Embryonic facial prominence (tissue), 1 donor: ENCODE measurements at regions not wholly inside any gene's neighbourhood (a gene's known extent, or its start where the extent isn't known, plus 50 kb on each side); places are given as distances from the start of the nearest gene placed in this dataset.

Experiments
- DNase-seq: peaks from one replicate; pipeline ENCODE4 v3.0.0-alpha.2; 2016; ENCODE audit errors: extremely low spot score

DNA sequence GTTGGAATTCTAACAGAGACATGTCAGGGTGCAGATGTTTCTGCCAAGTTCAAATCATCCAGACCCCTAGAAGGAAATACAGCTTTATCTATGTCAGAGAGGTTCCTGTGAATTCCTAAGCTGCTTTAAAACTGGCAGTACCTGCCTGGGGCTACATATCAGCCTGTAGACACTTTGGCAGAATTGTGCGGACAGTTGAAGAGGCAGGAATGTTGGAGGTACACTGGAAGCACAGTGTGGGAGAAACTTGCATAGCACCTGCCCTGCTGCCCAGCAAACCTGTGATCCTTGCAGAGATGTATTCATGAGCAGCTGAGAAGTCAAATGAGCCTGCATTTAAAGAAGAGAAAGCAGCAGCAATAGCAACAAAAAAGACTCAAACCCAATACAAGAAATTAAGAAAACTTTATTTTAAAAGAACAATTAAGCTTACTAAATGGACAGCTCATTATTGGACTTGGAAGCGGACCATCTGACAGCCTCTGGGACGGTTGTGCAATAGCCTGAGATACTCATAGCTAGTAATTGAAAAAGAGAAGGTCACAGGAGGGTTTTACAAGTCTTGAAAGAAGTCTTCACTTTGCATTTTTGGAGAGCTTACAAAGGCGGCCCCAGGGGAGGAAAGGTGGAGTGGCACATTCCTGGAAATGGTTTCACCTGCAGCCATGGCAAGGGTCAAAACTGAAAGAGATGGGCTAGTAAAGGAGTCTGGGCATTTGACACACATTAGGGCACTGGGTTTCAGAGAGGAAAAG, 280.9 kb upstream of the FLRT2 start:
- DNase-seq: no peak

DNA sequence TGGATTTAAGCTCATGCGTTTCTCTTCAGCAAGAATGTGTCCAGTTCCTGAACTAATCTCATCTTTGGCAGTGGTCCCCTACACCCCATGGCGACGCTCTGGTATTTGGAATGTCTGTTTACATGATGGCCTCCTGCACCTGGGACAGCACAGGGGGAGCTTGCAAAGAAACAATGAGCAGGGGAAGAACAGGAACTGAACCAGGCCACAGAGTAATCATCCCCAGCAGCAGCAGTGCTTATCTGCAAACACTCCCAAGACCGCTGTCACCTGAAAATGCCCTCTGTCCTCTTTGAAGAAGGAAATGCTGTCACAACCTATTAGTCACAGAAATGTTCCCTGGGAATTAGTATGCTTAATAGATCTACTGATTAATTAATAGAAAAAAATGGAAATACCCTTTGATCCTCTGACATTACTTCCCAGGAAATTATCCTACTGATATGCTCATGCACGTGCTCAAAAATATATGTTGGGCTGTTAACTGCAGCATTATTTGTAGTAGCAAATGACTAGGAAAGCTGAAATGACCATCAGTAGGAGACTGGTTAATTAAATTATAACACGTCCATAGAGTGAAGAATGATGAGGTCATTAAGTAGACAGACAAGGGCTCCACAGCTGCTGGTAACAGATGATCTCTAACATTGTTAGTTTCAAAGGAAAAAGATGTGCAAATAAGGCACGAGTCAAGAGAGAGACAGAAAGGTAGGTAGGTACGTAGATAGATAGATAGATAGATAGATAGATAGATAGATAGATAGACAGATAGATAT, 279.3 kb upstream of the FLRT2 start:
- no peak for DNase-seq

DNA sequence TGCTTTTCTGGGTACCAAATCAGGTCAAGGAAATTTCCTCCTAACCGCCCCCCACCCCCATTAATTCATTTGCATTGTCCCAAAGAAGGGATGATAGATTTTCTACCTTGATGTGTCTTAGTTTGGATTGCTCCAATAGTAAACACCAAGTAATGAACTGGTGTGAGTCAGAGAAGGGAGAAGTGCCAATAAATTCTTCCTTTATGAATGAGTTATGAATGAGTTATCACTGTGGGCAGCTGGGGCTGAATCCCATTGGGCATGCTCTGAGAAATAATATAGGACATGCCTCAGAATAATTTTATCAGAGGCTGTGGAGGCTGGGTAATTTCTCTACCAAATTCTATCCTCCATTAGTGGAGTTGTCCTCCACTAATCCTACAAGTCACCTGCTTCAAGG, 277.9 kb upstream of the FLRT2 start:
- DNase-seq: no peak

DNA sequence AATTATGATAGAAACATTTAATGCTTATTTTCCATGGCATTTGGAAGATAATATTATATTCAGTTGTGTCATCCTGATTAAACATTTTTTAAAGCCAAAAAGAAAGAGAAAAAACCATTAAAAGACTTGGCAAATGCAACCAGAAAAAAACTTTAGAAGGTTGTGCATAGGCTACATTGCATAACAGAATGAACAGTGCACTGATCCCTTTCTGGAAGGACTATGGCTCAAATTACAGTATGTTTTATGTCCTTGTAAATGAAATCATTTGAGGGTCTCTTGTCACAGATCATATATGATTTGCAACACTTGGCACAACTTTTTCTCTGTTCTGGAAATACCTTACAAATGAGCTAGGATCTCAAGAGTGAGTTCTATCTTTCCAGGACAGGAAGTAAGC, 275.2 kb upstream of the FLRT2 start:
- DNase-seq: no peak

DNA sequence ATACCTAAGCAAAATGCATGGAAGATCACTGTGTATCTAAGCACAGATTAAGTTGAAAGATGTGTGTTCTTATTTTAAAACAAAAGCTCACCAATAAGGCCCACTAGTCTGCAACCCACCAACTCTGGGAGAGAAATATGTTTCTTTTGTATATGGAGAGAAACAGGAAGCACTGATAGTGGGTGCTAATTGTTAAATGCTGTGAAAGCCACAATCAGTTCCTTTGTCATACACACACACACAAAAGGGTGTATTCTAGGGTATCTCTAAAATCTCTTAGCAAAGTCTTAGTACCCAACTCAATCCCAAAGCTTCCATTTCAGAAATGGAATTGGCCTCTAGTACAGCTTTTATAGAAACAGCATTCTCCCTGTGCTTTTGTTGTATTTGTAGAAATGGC, 272.7 kb upstream of the FLRT2 start:
- DNase-seq: no peak

DNA sequence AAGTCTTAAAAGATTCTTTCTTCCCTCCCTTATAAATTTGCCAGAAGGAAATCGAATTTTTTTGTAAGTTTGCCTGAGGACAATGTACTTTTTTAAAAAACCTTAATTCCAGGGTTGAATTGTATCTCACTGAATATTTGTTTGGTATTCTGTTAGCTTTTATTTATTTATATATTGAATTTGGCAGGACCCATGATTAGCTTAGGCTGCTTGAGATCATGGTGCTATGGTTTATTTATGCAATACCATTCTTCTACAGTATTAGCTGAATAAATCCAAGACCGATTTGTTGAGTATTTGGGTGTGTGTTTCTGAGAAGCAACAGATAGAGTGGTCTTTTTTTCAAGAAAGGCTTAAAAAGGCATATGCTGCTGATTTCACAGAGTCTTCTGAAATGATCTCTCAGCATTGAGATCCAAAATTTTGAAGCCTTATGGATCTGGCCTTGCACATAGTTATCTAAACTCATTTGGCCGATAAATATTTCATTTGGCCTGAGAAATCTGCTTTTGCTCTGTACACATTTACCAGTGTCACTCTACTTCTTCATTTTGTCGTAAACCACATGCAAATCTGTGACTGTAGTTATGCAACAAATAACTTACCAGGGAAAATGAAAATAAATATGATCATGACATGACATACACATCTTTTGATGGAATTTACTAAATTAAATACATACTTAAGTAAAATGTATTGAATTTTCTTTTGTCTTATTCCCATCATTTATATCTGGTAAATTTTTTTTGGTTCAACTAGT, 265.8 kb upstream of the FLRT2 start:
- DNase-seq: no peak

DNA sequence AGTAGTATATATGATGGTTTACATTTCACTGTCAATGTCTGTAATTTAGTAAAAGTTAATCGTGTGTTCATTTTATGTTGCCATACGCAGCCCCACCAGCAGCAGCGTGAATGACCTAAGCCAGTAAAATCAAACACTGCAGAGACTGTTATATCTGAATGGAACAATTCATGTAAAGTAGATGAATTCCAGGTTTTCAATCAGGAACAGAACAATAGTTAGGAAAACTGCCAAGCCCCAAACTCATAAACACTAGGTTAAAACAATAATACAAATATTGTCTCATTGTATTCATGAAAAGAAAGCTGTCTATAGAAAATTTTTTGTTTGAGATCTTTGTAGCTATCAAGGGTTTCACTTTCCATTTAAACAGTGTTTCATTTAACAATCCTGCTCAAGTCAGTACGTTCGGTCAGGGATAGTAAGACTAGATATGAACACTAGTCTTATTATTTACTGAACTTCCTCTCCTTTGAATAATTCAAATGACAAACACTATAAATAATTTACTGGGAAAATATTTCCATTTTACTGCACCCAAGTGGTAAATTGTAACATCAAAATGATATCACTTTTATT, 256.8 kb upstream of the FLRT2 start:
- no peak for DNase-seq

DNA sequence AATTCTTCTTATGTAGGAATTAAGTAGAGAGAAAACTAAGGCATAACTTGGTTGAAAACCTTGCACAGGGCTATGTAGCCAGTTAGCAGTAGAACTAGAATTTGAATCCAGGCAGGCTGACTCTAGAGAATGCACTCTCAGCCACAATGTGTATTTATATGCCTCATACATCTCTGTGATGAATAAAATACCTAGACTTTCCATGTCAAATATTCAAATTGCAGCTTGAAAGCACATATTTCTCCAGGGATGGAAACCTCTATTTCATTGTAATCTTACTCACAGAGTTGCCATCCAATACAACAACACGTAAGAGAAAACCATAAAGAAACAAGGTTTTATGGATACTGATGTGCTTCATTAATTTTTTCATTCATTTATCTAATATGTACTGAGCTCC, 256.0 kb upstream of the FLRT2 start:
- DNase-seq: no peak

DNA sequence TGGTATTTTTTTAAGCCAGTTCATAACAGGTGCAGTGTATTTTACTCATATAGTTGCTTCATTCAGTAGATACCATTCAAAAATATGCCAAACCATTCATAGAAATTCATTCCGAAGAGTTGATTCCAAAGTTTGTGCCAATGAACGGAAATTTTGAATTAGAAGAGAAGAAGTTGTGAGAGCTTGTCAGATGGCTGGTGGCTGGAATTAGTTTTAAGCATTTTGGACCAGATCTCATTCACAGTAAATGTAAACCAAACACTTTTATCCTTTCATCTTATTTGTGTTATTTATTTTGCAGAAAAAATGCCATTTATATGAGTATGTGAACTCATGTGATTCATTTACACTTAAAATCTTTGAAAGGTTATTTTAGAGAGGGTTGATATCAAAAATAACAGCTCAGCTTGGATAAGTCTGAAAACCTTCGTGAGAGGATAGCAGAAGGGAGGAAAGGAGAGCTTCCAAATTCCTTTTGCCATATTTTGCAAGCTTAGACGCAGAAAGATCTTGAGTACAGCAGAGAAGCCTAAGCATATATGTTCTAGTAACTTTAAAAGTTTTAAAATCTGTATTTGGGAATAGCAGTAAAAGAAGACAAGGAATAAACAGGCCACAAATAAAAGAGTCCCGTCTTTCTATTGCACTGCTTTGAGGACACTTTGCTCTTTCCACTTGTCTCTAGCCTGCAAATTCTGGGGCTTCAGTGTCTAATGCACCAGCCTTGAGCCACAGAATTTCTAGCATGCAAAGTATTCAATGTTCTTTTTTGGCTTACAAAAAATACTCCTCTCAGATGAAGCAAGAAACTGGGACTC, 253.6 kb upstream of the FLRT2 start:
- DNase-seq: no peak

DNA sequence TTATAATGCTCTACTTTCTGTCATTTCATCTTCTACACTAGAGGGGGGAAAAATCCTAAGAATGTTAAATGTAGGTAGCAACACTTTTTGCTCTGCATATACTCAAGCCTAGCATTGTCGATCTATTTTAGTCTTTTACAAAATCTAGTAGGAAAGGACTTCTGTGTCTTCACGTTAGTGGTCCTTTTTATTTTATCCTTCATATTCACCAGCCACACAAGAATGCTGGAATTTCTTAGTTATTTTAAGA, 253.0 kb upstream of the FLRT2 start:
- no peak for DNase-seq

DNA sequence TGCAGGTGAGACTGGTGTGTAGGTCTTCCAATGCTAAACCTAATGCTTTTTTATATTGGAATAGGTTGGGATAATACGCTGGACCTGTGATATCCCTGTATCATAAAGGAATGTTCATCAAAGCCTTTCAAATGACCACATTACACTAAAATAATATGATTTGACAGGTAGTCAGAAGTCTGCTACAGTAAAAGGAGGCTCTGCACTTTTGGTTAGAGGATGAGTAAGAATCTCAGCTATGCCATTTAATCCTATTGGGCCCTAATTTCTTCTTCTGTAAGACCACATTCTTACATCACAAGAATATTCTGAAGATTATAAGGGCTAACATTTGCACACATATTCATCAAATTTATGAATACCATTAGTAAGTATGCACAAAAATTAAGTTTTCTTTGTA, 250.5 kb upstream of the FLRT2 start:
- DNase-seq: no peak

DNA sequence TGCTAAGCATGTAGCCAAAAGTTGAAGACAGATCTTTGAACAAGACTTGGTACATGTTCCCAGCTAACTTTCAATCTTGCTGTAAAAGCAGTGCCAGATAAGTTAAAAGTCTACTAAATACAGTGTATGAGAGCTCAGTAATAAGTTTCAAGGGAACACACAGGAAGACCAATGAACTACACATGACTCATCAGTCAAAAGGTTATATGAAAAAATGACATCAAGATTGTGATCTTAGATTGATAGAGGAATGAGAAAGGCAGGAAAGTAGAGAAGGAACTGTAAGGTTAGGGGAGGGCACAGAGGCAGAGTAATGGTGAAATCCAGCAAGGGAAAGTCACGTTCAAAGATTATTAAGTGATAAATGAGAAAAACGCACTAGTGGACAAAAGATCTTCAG, 249.9 kb upstream of the FLRT2 start:
- DNase-seq: no peak

DNA sequence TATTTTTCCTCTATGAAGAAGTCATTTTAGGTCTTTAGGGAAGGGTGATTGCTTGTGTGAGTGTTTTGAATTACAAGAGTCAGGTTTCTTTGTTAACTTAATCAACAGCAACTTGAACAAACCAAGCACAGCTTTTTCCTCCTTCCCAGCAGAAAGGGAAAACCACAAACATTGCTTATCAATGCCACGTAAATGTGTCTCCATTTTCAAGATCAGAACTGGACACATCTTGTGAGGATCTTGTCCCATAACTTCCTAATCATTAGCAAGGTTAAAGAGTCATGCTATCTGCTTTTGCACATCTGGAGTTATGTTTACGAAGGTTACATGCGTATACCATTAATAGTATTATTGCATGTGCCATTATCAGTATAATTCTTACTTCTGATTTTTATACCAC, 248.0 kb upstream of the FLRT2 start:
- DNase-seq: no peak

DNA sequence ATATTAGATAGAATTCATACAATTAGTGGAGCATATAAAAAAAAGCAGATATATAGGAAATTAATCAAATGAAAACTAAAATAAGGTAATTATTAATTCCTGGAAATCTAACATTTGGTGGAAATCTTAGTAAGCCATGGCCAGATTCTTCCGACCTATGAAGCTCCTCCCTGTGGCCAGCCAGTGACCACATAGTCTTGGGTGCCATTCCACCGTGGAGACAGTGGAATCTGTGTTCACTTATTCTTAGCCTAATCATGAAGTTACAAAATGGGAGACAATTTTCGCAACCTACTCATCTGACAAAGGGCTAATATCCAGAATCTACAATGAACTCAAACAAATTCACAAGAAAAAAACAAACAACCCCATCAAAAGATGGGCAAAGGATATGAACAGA, 241.9 kb upstream of the FLRT2 start:
- DNase-seq: no peak

DNA sequence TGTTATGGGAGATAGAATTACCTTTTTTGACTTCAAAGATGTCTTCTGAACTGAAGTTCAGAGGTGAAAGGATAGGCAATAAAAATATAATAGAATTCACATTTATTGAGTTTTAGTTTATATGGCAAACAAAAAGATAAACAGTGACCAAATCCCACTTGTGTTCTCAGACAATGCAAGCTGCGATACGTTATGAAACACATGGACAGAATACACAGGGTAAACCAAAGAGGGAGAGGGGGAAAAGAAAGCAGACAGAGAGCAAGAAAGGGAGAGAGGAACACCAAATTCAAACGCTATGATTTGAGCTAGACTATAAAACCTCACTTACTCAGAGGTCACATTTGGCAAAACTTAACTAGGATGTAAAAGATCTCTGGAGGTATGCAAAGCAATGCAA, 238.2 kb upstream of the FLRT2 start:
- DNase-seq: no peak

DNA sequence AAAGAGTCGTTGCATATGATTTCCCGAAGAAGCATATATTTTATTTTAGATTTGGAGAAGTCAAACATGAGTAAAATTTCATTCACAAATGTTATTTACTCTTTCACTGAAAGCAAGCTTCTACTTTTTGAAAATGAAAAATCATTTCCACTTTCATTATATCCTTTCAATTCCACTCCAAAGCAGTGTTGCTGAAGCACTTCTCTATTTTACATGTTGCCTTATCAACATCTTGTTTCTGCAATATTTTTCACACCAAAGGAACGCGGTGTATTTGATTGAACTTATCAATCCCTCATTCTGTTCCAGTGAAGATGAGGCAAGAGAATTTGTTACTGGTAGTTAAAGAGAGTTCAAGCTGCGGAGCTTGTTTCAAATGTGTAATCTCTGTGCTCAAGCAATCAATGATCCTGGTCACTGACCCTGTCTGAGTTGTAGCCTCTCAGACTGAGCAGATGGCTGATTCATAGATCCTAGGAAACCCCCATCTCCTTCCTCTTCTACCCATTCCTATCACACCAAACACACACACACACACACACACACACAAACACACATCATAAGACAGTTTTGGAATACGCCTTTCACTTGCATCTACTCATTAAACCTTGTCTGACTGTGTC, 236.2 kb upstream of the FLRT2 start:
- no peak for DNase-seq

DNA sequence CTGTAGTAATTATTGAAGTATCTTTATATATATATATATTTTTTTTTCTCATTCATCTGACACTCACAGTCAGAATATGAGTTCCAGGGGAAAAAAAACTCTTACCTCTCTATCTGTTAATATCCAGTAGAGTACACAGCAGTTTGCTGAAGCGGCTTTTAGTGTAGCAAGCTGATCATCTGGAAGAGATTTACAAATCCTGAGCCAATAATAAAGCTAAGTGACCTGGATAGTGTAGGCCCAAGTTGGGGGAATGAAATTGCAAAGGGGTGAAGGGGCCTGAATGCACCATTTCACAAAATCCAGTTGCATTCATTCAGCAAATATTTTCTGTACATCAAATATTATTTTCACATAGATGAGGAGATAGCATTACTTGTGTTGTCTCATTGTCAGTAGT, 234.6 kb upstream of the FLRT2 start:
- no peak for DNase-seq

DNA sequence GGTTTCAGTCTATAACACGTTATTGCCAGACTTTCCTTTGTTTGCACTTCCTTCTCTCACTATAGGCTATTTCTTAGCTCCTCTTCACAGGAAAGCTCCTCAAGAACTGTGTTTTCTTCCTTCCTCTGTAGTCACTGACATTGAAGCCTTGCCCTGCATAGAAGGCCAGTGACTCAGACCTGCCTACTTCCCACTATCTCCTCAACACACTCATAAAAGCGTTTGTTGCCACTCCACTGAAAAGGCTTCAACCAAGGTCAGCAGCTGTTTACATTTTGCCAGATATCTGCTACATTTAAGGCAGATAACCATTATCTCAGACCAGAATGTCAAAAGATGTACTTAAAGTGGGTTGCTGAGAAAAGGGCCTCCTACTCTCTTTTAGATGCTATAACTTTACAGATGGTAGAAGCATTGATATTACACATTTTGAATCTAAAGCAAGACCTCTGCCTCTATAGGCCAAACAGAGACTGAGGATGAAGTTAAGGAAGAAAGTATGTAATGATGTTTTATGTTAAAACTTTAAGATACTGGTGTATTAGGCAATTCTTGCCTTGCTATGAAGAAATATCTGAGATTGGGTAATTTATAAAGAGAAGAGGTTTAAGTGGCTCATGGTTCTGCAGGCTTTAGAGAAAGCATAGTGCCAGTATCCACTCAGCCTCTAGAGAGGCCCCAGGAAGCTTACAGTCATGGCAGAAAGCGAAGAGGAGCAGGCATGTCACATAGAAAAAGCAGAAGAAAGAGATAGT, 233.3 kb upstream of the FLRT2 start:
- no peak for DNase-seq

DNA sequence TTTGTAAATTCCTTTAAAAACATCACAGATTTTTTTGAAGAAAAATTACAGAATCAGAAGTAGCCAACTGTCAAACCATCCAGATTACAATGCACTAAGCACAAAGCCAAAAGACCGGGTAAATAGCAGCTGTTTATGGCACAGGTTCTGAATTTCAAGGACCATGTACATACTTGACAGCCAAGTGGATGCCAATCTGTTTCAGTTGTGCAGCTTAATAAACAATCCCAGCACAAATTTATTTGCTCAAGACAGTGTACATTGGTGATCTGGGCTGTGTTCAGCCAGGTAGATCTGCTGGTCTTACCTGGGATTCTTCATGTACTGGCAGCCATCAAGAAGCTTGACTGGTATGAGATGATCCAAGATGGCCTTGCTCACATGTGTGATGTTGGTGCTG, 229.8 kb upstream of the FLRT2 start:
- DNase-seq: no peak

DNA sequence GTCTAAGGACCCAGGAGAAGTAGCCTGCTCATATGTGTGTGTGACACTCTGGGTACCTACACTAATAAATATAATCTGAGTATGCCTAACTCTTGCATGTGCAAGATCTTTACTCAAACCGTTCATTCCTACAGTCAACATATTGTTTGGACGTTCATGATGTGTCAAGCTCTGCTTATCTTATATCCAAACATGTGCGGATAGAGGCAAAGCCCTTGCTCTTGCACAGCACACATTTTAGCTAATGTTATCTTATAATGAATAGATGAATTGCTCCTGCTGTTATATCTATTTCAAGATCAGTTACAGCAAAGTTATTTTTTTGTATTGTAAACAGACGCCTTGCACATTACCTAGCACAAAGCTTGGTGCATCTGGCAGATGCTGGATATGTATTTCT, 228.4 kb upstream of the FLRT2 start:
- DNase-seq: no peak

DNA sequence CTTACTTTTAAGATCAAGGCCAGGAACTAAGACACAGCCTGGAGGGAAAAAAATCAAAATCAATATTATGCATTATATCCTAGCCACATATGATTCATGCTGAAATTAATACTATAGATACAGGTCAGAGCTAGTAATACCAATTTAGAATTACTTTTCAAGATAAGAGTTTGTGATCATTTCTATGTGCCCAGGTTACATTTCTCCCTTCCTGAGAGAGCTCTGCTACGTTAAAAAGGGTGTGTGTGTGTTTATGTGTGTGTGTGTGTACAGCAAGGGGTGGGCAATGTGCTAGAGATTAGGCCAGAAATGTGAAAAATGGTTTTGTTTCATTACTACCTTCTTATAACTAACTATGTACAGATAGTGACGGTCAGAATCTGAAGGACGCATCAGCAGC, 223.9 kb upstream of the FLRT2 start:
- DNase-seq: no peak
